ENCODE measurements at regions not wholly inside any gene's neighbourhood (a gene's known extent, or its start where the extent isn't known, plus 50 kb on each side); places are given as distances from the start of the nearest gene placed in this dataset.
"Not testable (repeated sequence)": the region's sequence is repeated elsewhere in the genome, so short reads cannot be mapped to it uniquely, and the experiment has no call there.

- H3F3A ChIP-seq (ENCODE audit: control insufficient read depth, insufficient read depth), result no peaks in the 10 kb centered on the region
- no peaks in the 10 kb centered on the region for H3K79me2 ChIP-seq (ENCODE audit: control insufficient read depth, low read length)
- no peaks in the 10 kb centered on the region for H3K4me1 ChIP-seq (ENCODE audit: control insufficient read depth, low read length)
- H3K4me3 ChIP-seq (ENCODE audit: low read length), result no peak overlapping the region
- H3K9me2 ChIP-seq (replicated peaks; ENCODE audit: control insufficient read depth, low read length), result no peaks in the 10 kb centered on the region
- H3K9me3 ChIP-seq (ENCODE audit: control insufficient read depth, insufficient read depth, low read length), result no peaks in the 10 kb centered on the region
- H3K4me2 ChIP-seq (ENCODE audit: low read length), result no peak overlapping the region
- H3K36me3 ChIP-seq (ENCODE audit: control insufficient read depth, low read length), result no peaks in the 10 kb centered on the region
- TF ChIP-seq CTCF (IDR thresholded peaks at IDR 0.05; ENCODE audit: low read depth, low read length, poor library complexity, severe bottlenecking) (no peak), EZH2phosphoT487 (IDR thresholded peaks at IDR 0.05; ENCODE audit: borderline replicate concordance, low read length) (no peak)
- no peaks in the 10 kb centered on the region for H3K27me3 ChIP-seq (ENCODE audit: control insufficient read depth, low read length)
- H3K27ac ChIP-seq (ENCODE audit: low read depth, low read length), result no peak overlapping the region
- H4K20me1 ChIP-seq (ENCODE audit: control insufficient read depth, insufficient read depth, low read depth, low read length), result no peaks in the 10 kb centered on the region
Observed at GRCh38 chr16:72457243-72457940, 285.4 kb upstream of the PMFBP1 start.

GRCh38 chr16:72455743-72456659 is 284.0 kb upstream of the PMFBP1 start:
- H3K4me2 ChIP-seq (ENCODE audit: low read length), result no peak overlapping the region
- no peak overlapping the region for H3K27ac ChIP-seq (ENCODE audit: low read depth, low read length)
- H3K79me2 ChIP-seq (ENCODE audit: control insufficient read depth, low read length), result no peaks in the 10 kb centered on the region
- TF ChIP-seq CTCF (IDR thresholded peaks at IDR 0.05; ENCODE audit: low read depth, low read length, poor library complexity, severe bottlenecking) (no peak), EZH2phosphoT487 (IDR thresholded peaks at IDR 0.05; ENCODE audit: borderline replicate concordance, low read length) (no peak)
- H3F3A ChIP-seq (ENCODE audit: control insufficient read depth, insufficient read depth), result no peaks in the 10 kb centered on the region
- H3K9me3 ChIP-seq (ENCODE audit: control insufficient read depth, insufficient read depth, low read length), result no peaks in the 10 kb centered on the region
- no peaks in the 10 kb centered on the region for H4K20me1 ChIP-seq (ENCODE audit: control insufficient read depth, insufficient read depth, low read depth, low read length)
- no peaks in the 10 kb centered on the region for H3K4me1 ChIP-seq (ENCODE audit: control insufficient read depth, low read length)
- H3K27me3 ChIP-seq (ENCODE audit: control insufficient read depth, low read length), result no peaks in the 10 kb centered on the region
- no peaks in the 10 kb centered on the region for H3K9me2 ChIP-seq (replicated peaks; ENCODE audit: control insufficient read depth, low read length)
- no peak overlapping the region for H3K4me3 ChIP-seq (ENCODE audit: low read length)
- H3K36me3 ChIP-seq (ENCODE audit: control insufficient read depth, low read length), result no peaks in the 10 kb centered on the region

GRCh38 chr16:72453856-72454255 is 281.9 kb upstream of the PMFBP1 start:
- H3K27ac ChIP-seq (ENCODE audit: low read depth, low read length); H3K4me3 ChIP-seq (ENCODE audit: low read length): not testable (repeated sequence)

GRCh38 chr16:72444696-72445095 is 272.7 kb upstream of the PMFBP1 start:
- TF ChIP-seq EZH2phosphoT487 (IDR thresholded peaks at IDR 0.05; ENCODE audit: borderline replicate concordance, low read length) (no peak), CTCF (IDR thresholded peaks at IDR 0.05; ENCODE audit: low read depth, low read length, poor library complexity, severe bottlenecking) (no peak)
- no peak overlapping the region for H3K4me2 ChIP-seq (ENCODE audit: low read length)
- no peaks in the 10 kb centered on the region for H3K9me3 ChIP-seq (ENCODE audit: control insufficient read depth, insufficient read depth, low read length)
- H3K9me2 ChIP-seq (replicated peaks; ENCODE audit: control insufficient read depth, low read length), result no peaks in the 10 kb centered on the region
- H4K20me1 ChIP-seq (ENCODE audit: control insufficient read depth, insufficient read depth, low read depth, low read length), result no peaks in the 10 kb centered on the region
- H3K79me2 ChIP-seq (ENCODE audit: control insufficient read depth, low read length), result no peaks in the 10 kb centered on the region
- no peak overlapping the region for H3K4me3 ChIP-seq (ENCODE audit: low read length)
- no peak overlapping the region for H3K27ac ChIP-seq (ENCODE audit: low read depth, low read length)
- no peaks in the 10 kb centered on the region for H3K27me3 ChIP-seq (ENCODE audit: control insufficient read depth, low read length)
- no peaks in the 10 kb centered on the region for H3K4me1 ChIP-seq (ENCODE audit: control insufficient read depth, low read length)
- no peaks in the 10 kb centered on the region for H3K36me3 ChIP-seq (ENCODE audit: control insufficient read depth, low read length)
- no peaks in the 10 kb centered on the region for H3F3A ChIP-seq (ENCODE audit: control insufficient read depth, insufficient read depth)

More at GRCh38 chr16:72453856-72454255, 281.9 kb upstream of the PMFBP1 start:
- H3K4me1 ChIP-seq (ENCODE audit: control insufficient read depth, low read length); H3F3A ChIP-seq (ENCODE audit: control insufficient read depth, insufficient read depth); H4K20me1 ChIP-seq (ENCODE audit: control insufficient read depth, insufficient read depth, low read depth, low read length); H3K27me3 ChIP-seq (ENCODE audit: control insufficient read depth, low read length); H3K79me2 ChIP-seq (ENCODE audit: control insufficient read depth, low read length); H3K4me2 ChIP-seq (ENCODE audit: low read length); H3K9me2 ChIP-seq (replicated peaks; ENCODE audit: control insufficient read depth, low read length); H3K9me3 ChIP-seq (ENCODE audit: control insufficient read depth, insufficient read depth, low read length); H3K36me3 ChIP-seq (ENCODE audit: control insufficient read depth, low read length): not testable (repeated sequence)

Measured in DOHH2 (cell line).